GM12878 (cell line): ENCODE measurements at regions not wholly inside any gene's neighbourhood (a gene's known extent, or its start where the extent isn't known, plus 50 kb on each side); places are given as distances from the start of the nearest gene placed in this dataset.

ENCODE experiments used
- ATAC-seq: fragments of 200-7000 bp; cut with Tn5 transposase; 3 replicates; pipeline ENCODE4 v1.9.1; 2020; ENCODE audit warnings: mild to moderate bottlenecking, moderate library complexity
- BruUV-seq: library from RNA; stranded (reverse); fragments of 400-500 nt; replicated peaks from 2 replicates; lab custom pipeline; 2021; lab: Mats Ljungman, UMichigan
- CTCF ChIA-PET: fragments of 300-600 bp; sonication (Branson Sonifier 250); formaldehyde crosslinking; extraction: SDS; loops from one replicate; lab custom pipeline; 2021; ENCODE audit warnings: inconsistent platforms; lab: Yijun Ruan, JAX
- POLR2A ChIA-PET: fragments of 350-600 bp; formaldehyde crosslinking; extraction: SDS; loops from one replicate; lab custom pipeline; 2021; ENCODE audit warnings: inconsistent platforms; lab: Charles Lee
- RAD21 ChIA-PET: fragments of 300-600 bp; sonication (Branson Sonifier 250); formaldehyde crosslinking; loops from one replicate; lab custom pipeline; 2023; ENCODE audit warnings: antibody characterized with exemption; ENCODE audit not compliant: unreplicated experiment; lab: Charles Lee
- SMC1A ChIA-PET: fragments of 300-600 bp; sonication (Branson Sonifier 250); formaldehyde crosslinking; loops from one replicate; lab custom pipeline; 2023; ENCODE audit not compliant: unreplicated experiment, uncharacterized antibody; lab: Charles Lee
- DNase-seq: peaks from one replicate; pipeline ENCODE4 v3.0.0-alpha.2; 2011; ENCODE audit warnings: low read depth, low spot score
- FAIRE-seq: peaks from 3 replicates; lab custom pipeline; 2011; peaks lifted over from hg19 to GRCh38; lab: Jason Lieb, UNC
- H2AFZ ChIP-seq: 2 replicates; pipeline ENCODE4 v1.6.0; 2011; ENCODE audit warnings: low read depth, low read length, control low read depth; ENCODE audit not compliant: control insufficient read depth
- H3K27ac ChIP-seq: 2 replicates; pipeline ENCODE4 v1.5.1; 2011; ENCODE audit warnings: control low read depth; ENCODE audit not compliant: control insufficient read depth, insufficient read depth
- H3K27me3 ChIP-seq, 2 experiments: replicated peaks in 1 of 2; 2 replicates each; pipeline versions ENCODE4 v1.6.0 to v1.6.1; 2011; ENCODE audit warnings: low read length in 1 of 2; ENCODE audit not compliant: control insufficient read depth in 2 of 2, insufficient read depth in 2 of 2
- H3K36me3 ChIP-seq, 2 experiments: 2 replicates each; pipeline ENCODE4 v1.5.1; 2011; ENCODE audit warnings: low read length in 1 of 2; ENCODE audit not compliant: control insufficient read depth in 2 of 2, insufficient read depth in 2 of 2
- H3K4me1 ChIP-seq: 2 replicates; pipeline ENCODE4 v1.6.1; 2011; ENCODE audit warnings: mild to moderate bottlenecking, low read length, moderate library complexity, mixed read lengths; ENCODE audit not compliant: control insufficient read depth, insufficient read depth
- H3K4me2 ChIP-seq: 2 replicates; pipeline ENCODE4 v1.6.0; 2011; ENCODE audit warnings: control low read depth; ENCODE audit not compliant: control insufficient read depth, insufficient read depth
- H3K4me3 ChIP-seq: fragments of 200-600 bp; sonication (generic); 2 replicates; pipeline ENCODE4 v1.5.1; 2016
- H3K79me2 ChIP-seq: 2 replicates; pipeline ENCODE4 v1.6.0; 2011; ENCODE audit warnings: low read length; ENCODE audit not compliant: control insufficient read depth, insufficient read depth
- H3K9ac ChIP-seq: 2 replicates; pipeline ENCODE4 v1.8.0; 2011; ENCODE audit warnings: low read length, control low read depth, mixed read lengths; ENCODE audit not compliant: control insufficient read depth, insufficient read depth
- H3K9me3 ChIP-seq: replicated peaks from 3 replicates; pipeline ENCODE4 v1.5.1; 2011; ENCODE audit warnings: mild to moderate bottlenecking, low read length; ENCODE audit not compliant: control insufficient read depth, insufficient read depth
- H4K20me1 ChIP-seq: 2 replicates; pipeline ENCODE4 v1.6.0; 2011; ENCODE audit not compliant: control insufficient read depth, insufficient read depth
- ESRRA ChIP-seq: IDR thresholded peaks from 2 replicates; pipeline ENCODE4 v1.6.1; 2012; ENCODE audit warnings: mild to moderate bottlenecking, low read length, improper control_type of control experiment
- KDM1A ChIP-seq: fragments of 200-600 bp; sonication (generic); IDR thresholded peaks from 2 replicates; pipeline ENCODE4 v1.6.1; 2016; ENCODE audit warnings: borderline replicate concordance
- KLF5 ChIP-seq: fragments of 450-650 bp; IDR thresholded peaks from 2 replicates; pipeline ENCODE4 v1.6.1; 2014; ENCODE audit warnings: mild to moderate bottlenecking; ENCODE audit not compliant: partially characterized antibody
- RB1 ChIP-seq: fragments of 450-650 bp; formaldehyde crosslinking; IDR thresholded peaks from 2 replicates; pipeline ENCODE4 v1.6.1; 2017; ENCODE audit warnings: mild to moderate bottlenecking, borderline replicate concordance
- TCF7 ChIP-seq: IDR thresholded peaks from 2 replicates; pipeline ENCODE4 v1.6.1; 2014; ENCODE audit warnings: antibody characterized with exemption, borderline replicate concordance
- ZNF622 ChIP-seq: fragments of 450-650 bp; IDR thresholded peaks from 2 replicates; pipeline ENCODE4 v1.6.1; 2017; ENCODE audit warnings: mild to moderate bottlenecking, inconsistent platforms
- WGBS: methylation state at CpG from one replicate; pipeline ENCODE4 v1.1.6; 2016; ENCODE audit warnings: low lambda C conversion rate; ENCODE audit not compliant: insufficient replicate concordance, insufficient coverage; ENCODE audit errors: missing lambda C conversion rate; 5-methylcytosine and 5-hydroxymethylcytosine counted together
- in situ Hi-C: fragments of 300-500 bp; cut with MboI; formaldehyde crosslinking; loops from 9 replicates; pipeline ENCODE4 v1.14.3; 2018; ENCODE audit warnings: mixed read lengths
- intact Hi-C: fragments of 100-400 bp; cut with micrococcal nuclease; formaldehyde crosslinking; loops from one replicate; pipeline ENCODE4 v1.14.2; 2022; ENCODE audit not compliant: unreplicated experiment
- TF ChIP-seq, protein P1 (sequence below): fragments of 450-650 bp; IDR thresholded peaks from 2 replicates; pipeline ENCODE4 v1.6.1; 2014; ENCODE audit warnings: mild to moderate bottlenecking
- TF ChIP-seq, protein P2 (sequence below): IDR thresholded peaks from 2 replicates; pipeline ENCODE4 v1.6.1; 2011; ENCODE audit warnings: low read depth, low read length, improper control_type of control experiment, borderline replicate concordance

DNA sequence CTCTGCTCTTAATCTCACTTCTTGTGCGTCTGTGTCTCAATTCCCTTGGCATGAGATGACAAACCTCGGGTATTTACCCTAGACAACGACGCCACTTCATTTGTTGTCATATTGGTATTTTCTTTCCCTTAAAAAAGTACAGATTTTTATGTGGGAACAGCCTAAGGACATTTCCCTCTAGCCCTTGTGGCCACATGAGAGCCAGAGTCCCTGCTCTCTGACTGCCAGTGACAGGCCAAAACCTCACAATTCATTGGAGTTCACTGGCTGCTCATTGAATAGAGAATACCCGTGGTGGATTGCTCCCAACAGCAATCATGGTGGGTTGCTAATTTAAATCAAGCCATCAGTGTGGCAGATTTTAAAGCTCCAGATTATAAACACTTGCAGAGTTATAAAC, 191.3 kb upstream of the FAM3C start:
- intact Hi-C loops, result no loop called here
- Histone ChIP-seq H3K27me3 (no peaks in the 10 kb centered on the region; a peak in 1 of 4 replicates), H3K9me3 (no peaks in the 10 kb centered on the region), H3K27ac (no peak overlapping the region), H3K4me1 (no peaks in the 10 kb centered on the region), H3K79me2 (no peaks in the 10 kb centered on the region), H4K20me1 (no peaks in the 10 kb centered on the region), H2AFZ (no peak overlapping the region), H3K4me2 (no peak overlapping the region), H3K9ac (no peak overlapping the region), H3K4me3 (no peak overlapping the region), H3K36me3 (no peaks in the 10 kb centered on the region)
- no TSS peak for BruUV-seq
- in situ Hi-C loops, result no loop called here
- DNase-seq (no peak), ATAC-seq (no peak), FAIRE-seq (no peak)
- WGBS, result 20% methylated on average over 5 of the region's 5 CpGs
- ChIA-PET RAD21 (no interaction called here), POLR2A (no interaction called here), SMC1A (interaction anchor here (1.2 kb wide), 1 partner anchor 11 kb away, joined by 4 read pairs; no protein-coding TSS in a partner anchor), CTCF (interaction anchor here (1.2 kb wide), 1 partner anchor 13 kb away, joined by 3 read pairs; no protein-coding TSS in a partner anchor)
- TF ChIP-seq ZNF622 (no peak), KDM1A (no peak), KLF5 (no peak), TCF7 (no peak), ESRRA (no peak), RB1 (no peak)
- TF ChIP-seq, protein P1, sequence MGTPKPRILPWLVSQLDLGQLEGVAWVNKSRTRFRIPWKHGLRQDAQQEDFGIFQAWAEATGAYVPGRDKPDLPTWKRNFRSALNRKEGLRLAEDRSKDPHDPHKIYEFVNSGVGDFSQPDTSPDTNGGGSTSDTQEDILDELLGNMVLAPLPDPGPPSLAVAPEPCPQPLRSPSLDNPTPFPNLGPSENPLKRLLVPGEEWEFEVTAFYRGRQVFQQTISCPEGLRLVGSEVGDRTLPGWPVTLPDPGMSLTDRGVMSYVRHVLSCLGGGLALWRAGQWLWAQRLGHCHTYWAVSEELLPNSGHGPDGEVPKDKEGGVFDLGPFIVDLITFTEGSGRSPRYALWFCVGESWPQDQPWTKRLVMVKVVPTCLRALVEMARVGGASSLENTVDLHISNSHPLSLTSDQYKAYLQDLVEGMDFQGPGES, result no peak
- TF ChIP-seq, protein P2, sequence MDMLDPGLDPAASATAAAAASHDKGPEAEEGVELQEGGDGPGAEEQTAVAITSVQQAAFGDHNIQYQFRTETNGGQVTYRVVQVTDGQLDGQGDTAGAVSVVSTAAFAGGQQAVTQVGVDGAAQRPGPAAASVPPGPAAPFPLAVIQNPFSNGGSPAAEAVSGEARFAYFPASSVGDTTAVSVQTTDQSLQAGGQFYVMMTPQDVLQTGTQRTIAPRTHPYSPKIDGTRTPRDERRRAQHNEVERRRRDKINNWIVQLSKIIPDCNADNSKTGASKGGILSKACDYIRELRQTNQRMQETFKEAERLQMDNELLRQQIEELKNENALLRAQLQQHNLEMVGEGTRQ, result no peak
